HCT116 (cell line): ENCODE measurements at regions not wholly inside any gene's neighbourhood (a gene's known extent, or its start where the extent isn't known, plus 50 kb on each side); places are given as distances from the start of the nearest gene placed in this dataset.

ENCODE experiments used
- ATAC-seq: fragments of 200-7000 bp; cut with Tn5 transposase; 2 replicates; pipeline ENCODE4 v1.9.1; 2020; ENCODE audit warnings: mild to moderate bottlenecking, moderate library complexity
- BruUV-seq: library from RNA; stranded (reverse); fragments of 400-500 nt; replicated peaks from 2 replicates; lab custom pipeline; 2021; lab: Mats Ljungman, UMichigan
- CTCF ChIA-PET: fragments of 300-600 bp; sonication (Branson Sonifier 250); formaldehyde crosslinking; loops from one replicate; lab custom pipeline; 2021; ENCODE audit warnings: antibody characterized with exemption; lab: Charles Lee
- POLR2A ChIA-PET: fragments of 300-600, 350-600 bp; sonication (Branson Sonifier 250); formaldehyde crosslinking; loops from one replicate; lab custom pipeline; 2021; ENCODE audit warnings: antibody characterized with exemption; lab: Charles Lee
- RAD21 ChIA-PET, 2 experiments: fragments of 300-600 bp; sonication (Branson Sonifier 250); formaldehyde crosslinking; loops; one replicate each; lab custom pipeline; 2023; ENCODE audit warnings: low total read pairs in 2 of 2; ENCODE audit not compliant: uncharacterized antibody in 2 of 2, unreplicated experiment in 2 of 2, low non-redundant PET in 1 of 2; lab: Charles Lee
- DNase-seq: peaks from one replicate; pipeline ENCODE4 v3.0.0-alpha.2; 2010; ENCODE audit warnings: low read depth, low spot score
- H2AFZ ChIP-seq: fragments of 200-600 bp; shearing (Covaris generic), sonication (generic); 2 replicates; pipeline ENCODE4 v1.6.1; 2017; ENCODE audit warnings: low read depth, mixed run types, mixed read lengths, antibody characterized with exemption, low read length; ENCODE audit not compliant: poor library complexity, severe bottlenecking
- H3K27ac ChIP-seq: 2 replicates; pipeline ENCODE4 v1.5.1; 2012; ENCODE audit warnings: low read depth, low read length
- H3K27me3 ChIP-seq: fragments of 200-600 bp; sonication (generic); 2 replicates; pipeline ENCODE4 v1.6.1; 2016; ENCODE audit warnings: mixed run types, low read length, mixed read lengths; ENCODE audit not compliant: insufficient read depth
- H3K36me3 ChIP-seq, 2 experiments: fragments of 200-500 bp in 1 of 2; fragments of 200-600 bp in 1 of 2; sonication (Bioruptor generic) in 1 of 2; sonication (generic) in 1 of 2; 2 replicates each; pipeline versions ENCODE4 v1.5.1 to v1.6.1; 2014 to 2016; ENCODE audit warnings: low read length in 2 of 2, inconsistent platforms in 1 of 2, mixed read lengths in 1 of 2, mixed run types in 1 of 2; ENCODE audit not compliant: insufficient read depth in 2 of 2, control insufficient read depth in 1 of 2
- H3K4me1 ChIP-seq, 2 experiments: fragments of 200-600 bp in 1 of 2; sonication (generic) in 1 of 2; 2 replicates each; pipeline versions ENCODE4 v1.5.1 to v1.6.1; 2012 to 2017; ENCODE audit warnings: low read length in 2 of 2, inconsistent platforms in 1 of 2, mild to moderate bottlenecking in 1 of 2, mixed read lengths in 1 of 2, mixed run types in 1 of 2, moderate library complexity in 1 of 2; ENCODE audit not compliant: insufficient read depth in 2 of 2, control insufficient read depth in 1 of 2
- H3K4me2 ChIP-seq: fragments of 200-600 bp; sonication (generic); 2 replicates; pipeline ENCODE4 v1.6.1; 2017; ENCODE audit warnings: mixed run types, low read length, mixed read lengths
- H3K4me3 ChIP-seq, 2 experiments: fragments of 200-600 bp in 1 of 2; sonication (generic) in 1 of 2; replicated peaks in 1 of 2; 2 replicates each; pipeline ENCODE4 v1.5.1; 2011 to 2016; ENCODE audit warnings: low read length in 2 of 2, control low read depth in 1 of 2, low read depth in 1 of 2, mild to moderate bottlenecking in 1 of 2, mixed read lengths in 1 of 2, mixed run types in 1 of 2
- H3K79me2 ChIP-seq: fragments of 200-600 bp; sonication (generic); 2 replicates; pipeline ENCODE4 v1.6.1; 2017; ENCODE audit warnings: mild to moderate bottlenecking, mixed run types, low read length, moderate library complexity, mixed read lengths; ENCODE audit not compliant: insufficient read depth
- H3K9ac ChIP-seq: fragments of 200-600 bp; sonication (generic); 2 replicates; pipeline ENCODE4 v1.6.1; 2016; ENCODE audit warnings: low read length, mixed read lengths
- H3K9me2 ChIP-seq: fragments of 200-600 bp; sonication (generic), shearing (Covaris generic); 2 replicates; pipeline ENCODE4 v1.6.1; 2017; ENCODE audit warnings: mixed run types, mild to moderate bottlenecking, moderate library complexity; ENCODE audit not compliant: insufficient read depth
- H3K9me3 ChIP-seq, 2 experiments: fragments of 200-500 bp in 1 of 2; fragments of 200-600 bp in 1 of 2; sonication (Bioruptor generic) in 1 of 2; sonication (generic) in 1 of 2; 2 replicates each; pipeline ENCODE4 v1.6.1; 2014 to 2017; ENCODE audit warnings: low read length in 2 of 2, mixed read lengths in 2 of 2, inconsistent platforms in 1 of 2, low read depth in 1 of 2, mild to moderate bottlenecking in 1 of 2, mixed run types in 1 of 2, moderate library complexity in 1 of 2; ENCODE audit not compliant: control insufficient read depth in 1 of 2, insufficient read depth in 1 of 2
- H4K20me1 ChIP-seq: fragments of 200-600 bp; sonication (generic), shearing (Covaris generic); 2 replicates; pipeline ENCODE4 v1.6.1; 2017; ENCODE audit warnings: mixed run types, mild to moderate bottlenecking, moderate library complexity; ENCODE audit not compliant: insufficient read depth
- EGR1 ChIP-seq: IDR thresholded peaks from 2 replicates; pipeline ENCODE4 v1.6.1; 2012; ENCODE audit warnings: low read depth
- ELF1 ChIP-seq: IDR thresholded peaks from 2 replicates; pipeline ENCODE4 v1.6.1; 2012; ENCODE audit warnings: low read depth, borderline replicate concordance
- EZH2 ChIP-seq: fragments of 200-600 bp; sonication (generic); IDR thresholded peaks from 2 replicates; pipeline ENCODE4 v1.6.1; 2017; ENCODE audit warnings: antibody characterized with exemption, mixed run types
- EZH2phosphoT487 ChIP-seq: fragments of 200-600 bp; IDR thresholded peaks from 2 replicates; pipeline ENCODE4 v1.6.1; 2018; ENCODE audit warnings: antibody characterized with exemption, borderline replicate concordance
- FOSL1 ChIP-seq: IDR thresholded peaks from 2 replicates; pipeline ENCODE4 v1.6.1; 2012; ENCODE audit warnings: low read depth
- JUND ChIP-seq: IDR thresholded peaks from 2 replicates; pipeline ENCODE4 v1.6.1; 2012
- POLR2AphosphoS5 ChIP-seq: IDR thresholded peaks from 2 replicates; pipeline ENCODE4 v1.6.1; 2011; ENCODE audit warnings: mild to moderate bottlenecking, low read depth, low read length, moderate library complexity
- RAD21 ChIP-seq: IDR thresholded peaks from 2 replicates; pipeline ENCODE4 v1.6.1; 2012; ENCODE audit warnings: low read depth, mild to moderate bottlenecking
- SIN3A ChIP-seq: IDR thresholded peaks from 2 replicates; pipeline ENCODE4 v1.6.1; 2012; ENCODE audit warnings: low read depth
- SP1 ChIP-seq: IDR thresholded peaks from 2 replicates; pipeline ENCODE4 v1.6.1; 2012; ENCODE audit warnings: low read depth
- TCF7L2 ChIP-seq: IDR thresholded peaks from 2 replicates; pipeline ENCODE4 v1.7.0; 2011; ENCODE audit warnings: borderline replicate concordance, inconsistent platforms; ENCODE audit not compliant: insufficient read depth, insufficient read length; ENCODE audit errors: extremely low read depth
- YY1 ChIP-seq: IDR thresholded peaks from 2 replicates; pipeline ENCODE4 v1.6.1; 2011; ENCODE audit warnings: low read length, low read depth, moderate library complexity, mild to moderate bottlenecking; ENCODE audit not compliant: insufficient replicate concordance; ENCODE audit errors: extremely low read depth
- ZFX ChIP-seq: fragments of 450-650 bp; IDR thresholded peaks from 2 replicates; pipeline ENCODE4 v1.6.1; 2017
- ZNF274 ChIP-seq: fragments of 200-500 bp; sonication (Bioruptor generic); IDR thresholded peaks from 2 replicates; pipeline ENCODE4 v1.6.1; 2014; ENCODE audit warnings: mild to moderate bottlenecking, low read depth, low read length, inconsistent platforms
- intact Hi-C: fragments of 100-400 bp; cut with micrococcal nuclease; formaldehyde crosslinking; loops from 2 replicates; pipeline ENCODE4 v1.10.0; 2022
- TF ChIP-seq, protein P1 (sequence below): IDR thresholded peaks from 2 replicates; pipeline ENCODE4 v1.6.1; 2012; ENCODE audit warnings: low read depth
- TF ChIP-seq, protein P2 (sequence below): IDR thresholded peaks from 2 replicates; pipeline ENCODE4 v1.6.1; 2012
- TF ChIP-seq, protein P3 (sequence below): IDR thresholded peaks from 2 replicates; pipeline ENCODE4 v1.6.1; 2012

DNA sequence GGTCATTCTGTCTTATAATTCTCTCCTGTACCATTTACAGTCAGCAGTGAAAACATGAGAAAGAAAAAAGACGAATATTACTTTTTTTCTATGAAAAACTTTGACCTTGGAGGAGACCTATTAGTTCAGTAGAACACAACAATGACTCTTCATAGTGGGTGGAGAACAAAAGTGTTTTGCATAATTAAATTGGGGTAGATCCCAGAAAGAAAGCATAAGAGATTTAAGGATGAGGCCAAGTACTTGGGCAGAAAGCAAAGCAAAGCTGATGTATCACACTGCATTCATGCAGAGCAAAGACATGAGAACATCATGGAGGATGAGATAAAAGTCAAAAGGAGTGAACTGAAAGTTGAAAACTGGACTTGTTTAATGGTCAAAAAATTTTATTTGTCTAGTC is 1273.4 kb downstream of the ROBO2 start:
- BruUV-seq: no TSS peak
- H4K20me1 ChIP-seq: no peaks in the 10 kb centered on the region; the same call in 1 of the 2 replicates
- H3K4me2 ChIP-seq: no peak overlapping the region
- DNase-seq (no peak), ATAC-seq (no peak)
- H3K4me1 ChIP-seq: no peaks in the 10 kb centered on the region
- no peaks in the 10 kb centered on the region for H3K36me3 ChIP-seq
- RAD21 ChIA-PET: no interaction called here
- no peak overlapping the region for H3K4me3 ChIP-seq
- H3K9me3 ChIP-seq: peaks cover 0 to 13% of the 10 kb centered on the region in 2 experiments; a peak in 2 of 4 replicates
- H3K79me2 ChIP-seq: no peaks in the 10 kb centered on the region
- H2AFZ ChIP-seq: no peak overlapping the region
- POLR2A ChIA-PET: no interaction called here
- no peak overlapping the region for H3K9ac ChIP-seq
- TF ChIP-seq EZH2 (no peak), RAD21 (no peak), POLR2AphosphoS5 (no peak), FOSL1 (no peak), ZNF274 (no peak), JUND (no peak), ELF1 (no peak), EZH2phosphoT487 (no peak), TCF7L2 (no peak), YY1 (no peak), ZFX (no peak), SP1 (no peak), SIN3A (no peak), EGR1 (no peak)
- TF ChIP-seq, protein P1, sequence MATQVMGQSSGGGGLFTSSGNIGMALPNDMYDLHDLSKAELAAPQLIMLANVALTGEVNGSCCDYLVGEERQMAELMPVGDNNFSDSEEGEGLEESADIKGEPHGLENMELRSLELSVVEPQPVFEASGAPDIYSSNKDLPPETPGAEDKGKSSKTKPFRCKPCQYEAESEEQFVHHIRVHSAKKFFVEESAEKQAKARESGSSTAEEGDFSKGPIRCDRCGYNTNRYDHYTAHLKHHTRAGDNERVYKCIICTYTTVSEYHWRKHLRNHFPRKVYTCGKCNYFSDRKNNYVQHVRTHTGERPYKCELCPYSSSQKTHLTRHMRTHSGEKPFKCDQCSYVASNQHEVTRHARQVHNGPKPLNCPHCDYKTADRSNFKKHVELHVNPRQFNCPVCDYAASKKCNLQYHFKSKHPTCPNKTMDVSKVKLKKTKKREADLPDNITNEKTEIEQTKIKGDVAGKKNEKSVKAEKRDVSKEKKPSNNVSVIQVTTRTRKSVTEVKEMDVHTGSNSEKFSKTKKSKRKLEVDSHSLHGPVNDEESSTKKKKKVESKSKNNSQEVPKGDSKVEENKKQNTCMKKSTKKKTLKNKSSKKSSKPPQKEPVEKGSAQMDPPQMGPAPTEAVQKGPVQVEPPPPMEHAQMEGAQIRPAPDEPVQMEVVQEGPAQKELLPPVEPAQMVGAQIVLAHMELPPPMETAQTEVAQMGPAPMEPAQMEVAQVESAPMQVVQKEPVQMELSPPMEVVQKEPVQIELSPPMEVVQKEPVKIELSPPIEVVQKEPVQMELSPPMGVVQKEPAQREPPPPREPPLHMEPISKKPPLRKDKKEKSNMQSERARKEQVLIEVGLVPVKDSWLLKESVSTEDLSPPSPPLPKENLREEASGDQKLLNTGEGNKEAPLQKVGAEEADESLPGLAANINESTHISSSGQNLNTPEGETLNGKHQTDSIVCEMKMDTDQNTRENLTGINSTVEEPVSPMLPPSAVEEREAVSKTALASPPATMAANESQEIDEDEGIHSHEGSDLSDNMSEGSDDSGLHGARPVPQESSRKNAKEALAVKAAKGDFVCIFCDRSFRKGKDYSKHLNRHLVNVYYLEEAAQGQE: no peak
- TF ChIP-seq, protein P2, sequence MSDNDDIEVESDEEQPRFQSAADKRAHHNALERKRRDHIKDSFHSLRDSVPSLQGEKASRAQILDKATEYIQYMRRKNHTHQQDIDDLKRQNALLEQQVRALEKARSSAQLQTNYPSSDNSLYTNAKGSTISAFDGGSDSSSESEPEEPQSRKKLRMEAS: no peak
- TF ChIP-seq, protein P3, sequence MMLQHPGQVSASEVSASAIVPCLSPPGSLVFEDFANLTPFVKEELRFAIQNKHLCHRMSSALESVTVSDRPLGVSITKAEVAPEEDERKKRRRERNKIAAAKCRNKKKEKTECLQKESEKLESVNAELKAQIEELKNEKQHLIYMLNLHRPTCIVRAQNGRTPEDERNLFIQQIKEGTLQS: no peak
- CTCF ChIA-PET: no interaction called here
- intact Hi-C loops: no loop called here
- no peaks in the 10 kb centered on the region for H3K27me3 ChIP-seq
- no peak overlapping the region for H3K27ac ChIP-seq
- no peaks in the 10 kb centered on the region for H3K9me2 ChIP-seq
